Kidney (tissue), 13 donors: ENCODE measurements at regions not wholly inside any gene's neighbourhood (a gene's known extent, or its start where the extent isn't known, plus 50 kb on each side); places are given as distances from the start of the nearest gene placed in this dataset.

ENCODE experiments used
- DNase-seq, 5 donors: peaks; one replicate each; pipeline ENCODE4 v3.0.0-alpha.2; 2013 to 2020
- FAIRE-seq: peaks from 2 replicates; lab custom pipeline; 2012; peaks lifted over from hg19 to GRCh38; lab: Jason Lieb, UNC
- H3K27ac ChIP-seq, 2 donors: one replicate each; pipeline ENCODE4 v1.7.0; 2013; ENCODE audit warnings: low read depth in 2 of 2, low read length in 2 of 2, inconsistent platforms in 1 of 2
- H3K27me3 ChIP-seq: one replicate; pipeline ENCODE4 v1.7.1; 2013; ENCODE audit warnings: low read length, inconsistent platforms; ENCODE audit not compliant: control insufficient read depth, insufficient read depth
- H3K36me3 ChIP-seq, 3 donors: one replicate each; pipeline versions ENCODE4 v1.7.0 to v1.7.1; 2013; ENCODE audit warnings: low read length in 3 of 3, control low read depth in 1 of 3, inconsistent platforms in 1 of 3; ENCODE audit not compliant: insufficient read depth in 3 of 3, control insufficient read depth in 2 of 3
- H3K4me1 ChIP-seq, 3 donors: one replicate each; pipeline versions ENCODE4 v1.7.0 to v1.7.1; 2013; ENCODE audit warnings: low read length in 3 of 3, inconsistent platforms in 1 of 3, low read depth in 1 of 3; ENCODE audit not compliant: control insufficient read depth in 2 of 3, insufficient read depth in 2 of 3
- H3K4me3 ChIP-seq, 3 donors: one replicate each; pipeline versions ENCODE4 v1.7.0 to v1.8.1; 2013; ENCODE audit warnings: low read length in 3 of 3, control low read depth in 1 of 3, inconsistent platforms in 1 of 3
- H3K9ac ChIP-seq, 3 donors: one replicate each; pipeline versions ENCODE4 v1.7.0 to v1.7.1; 2013; ENCODE audit warnings: low read length in 3 of 3, control low read depth in 1 of 3, inconsistent platforms in 1 of 3
- H3K9me3 ChIP-seq, 3 donors: one replicate each; pipeline versions ENCODE4 v1.7.0 to v1.7.1; 2013; ENCODE audit warnings: low read length in 3 of 3, control low read depth in 1 of 3, inconsistent platforms in 1 of 3; ENCODE audit not compliant: control insufficient read depth in 2 of 3, insufficient read depth in 1 of 3
- intact Hi-C: fragments of 100-400 bp; cut with DNase I; formaldehyde crosslinking; loops from one replicate; pipeline ENCODE4 v1.11.1; 2022
- TF ChIP-seq, protein P1 (sequence below): IDR thresholded peaks from 3 replicates; pipeline ENCODE4 v1.5.1; 2012; ENCODE audit warnings: mild to moderate bottlenecking, moderate library complexity, borderline replicate concordance; ENCODE audit not compliant: insufficient read depth; ENCODE audit errors: extremely low read depth
- donor health status: control.
- donor health status: control.
- donor health status: control.
- donor health status: control.
- donor health status: control.
- donor health status: DM: yes; HTN: yes; CAD: no.
- donor health status: Normal renal cell carcinoma (clear cell type).

DNA sequence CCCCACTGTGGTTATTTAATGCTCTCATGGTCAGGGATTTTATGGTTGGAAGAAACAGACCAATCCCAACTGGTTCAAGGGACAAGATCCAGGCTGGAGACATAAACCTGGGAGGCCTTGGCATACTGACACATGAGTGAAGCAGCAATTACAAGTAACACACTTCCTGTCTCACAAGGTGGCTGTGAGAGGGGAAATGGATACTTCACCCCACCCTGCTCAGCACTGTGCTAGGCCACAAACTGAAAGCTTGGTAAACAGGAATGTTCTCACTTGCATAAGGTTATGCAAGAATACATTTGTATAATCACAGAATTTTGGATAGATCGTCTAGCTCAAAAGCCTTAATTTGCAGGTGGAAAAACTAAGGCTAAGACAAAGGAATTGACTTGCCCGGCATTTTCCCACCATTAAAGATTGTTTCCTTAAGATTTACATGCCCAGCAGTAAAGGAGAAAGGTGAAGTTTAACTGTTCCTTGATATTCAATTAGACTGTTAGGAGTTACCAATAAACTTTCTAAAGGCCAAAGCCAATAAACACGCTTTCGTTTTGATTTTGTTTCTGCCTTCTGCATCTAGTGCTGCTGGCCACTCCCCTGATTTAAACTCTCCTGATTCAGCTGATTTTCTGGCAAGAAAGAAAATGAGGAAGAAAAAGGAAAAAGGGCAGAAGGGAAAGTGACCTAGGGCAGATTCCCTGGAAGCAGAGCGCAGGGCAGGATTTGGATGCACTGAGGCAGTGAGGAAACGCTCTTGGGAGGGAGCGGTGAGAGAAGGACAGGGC lies 215.6 kb upstream of the CDH5 start:
- Histone ChIP-seq H3K4me1 (peaks cover 3 to 9% (median 6%) of the 10 kb centered on the region in 3 donors), H3K4me3 (no peak overlapping the region), H3K27ac (no peak overlapping the region), H3K9me3 (no peaks in the 10 kb centered on the region), H3K9ac (no peak overlapping the region), H3K36me3 (no peaks in the 10 kb centered on the region), H3K27me3 (no peaks in the 10 kb centered on the region)
- peak in 2 of 5 donors; percentile 25 to 54 for DNase-seq
- intact Hi-C loops = no loop called here
- TF ChIP-seq, protein P1, sequence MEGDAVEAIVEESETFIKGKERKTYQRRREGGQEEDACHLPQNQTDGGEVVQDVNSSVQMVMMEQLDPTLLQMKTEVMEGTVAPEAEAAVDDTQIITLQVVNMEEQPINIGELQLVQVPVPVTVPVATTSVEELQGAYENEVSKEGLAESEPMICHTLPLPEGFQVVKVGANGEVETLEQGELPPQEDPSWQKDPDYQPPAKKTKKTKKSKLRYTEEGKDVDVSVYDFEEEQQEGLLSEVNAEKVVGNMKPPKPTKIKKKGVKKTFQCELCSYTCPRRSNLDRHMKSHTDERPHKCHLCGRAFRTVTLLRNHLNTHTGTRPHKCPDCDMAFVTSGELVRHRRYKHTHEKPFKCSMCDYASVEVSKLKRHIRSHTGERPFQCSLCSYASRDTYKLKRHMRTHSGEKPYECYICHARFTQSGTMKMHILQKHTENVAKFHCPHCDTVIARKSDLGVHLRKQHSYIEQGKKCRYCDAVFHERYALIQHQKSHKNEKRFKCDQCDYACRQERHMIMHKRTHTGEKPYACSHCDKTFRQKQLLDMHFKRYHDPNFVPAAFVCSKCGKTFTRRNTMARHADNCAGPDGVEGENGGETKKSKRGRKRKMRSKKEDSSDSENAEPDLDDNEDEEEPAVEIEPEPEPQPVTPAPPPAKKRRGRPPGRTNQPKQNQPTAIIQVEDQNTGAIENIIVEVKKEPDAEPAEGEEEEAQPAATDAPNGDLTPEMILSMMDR = no peak
- FAIRE-seq = no peak

DNA sequence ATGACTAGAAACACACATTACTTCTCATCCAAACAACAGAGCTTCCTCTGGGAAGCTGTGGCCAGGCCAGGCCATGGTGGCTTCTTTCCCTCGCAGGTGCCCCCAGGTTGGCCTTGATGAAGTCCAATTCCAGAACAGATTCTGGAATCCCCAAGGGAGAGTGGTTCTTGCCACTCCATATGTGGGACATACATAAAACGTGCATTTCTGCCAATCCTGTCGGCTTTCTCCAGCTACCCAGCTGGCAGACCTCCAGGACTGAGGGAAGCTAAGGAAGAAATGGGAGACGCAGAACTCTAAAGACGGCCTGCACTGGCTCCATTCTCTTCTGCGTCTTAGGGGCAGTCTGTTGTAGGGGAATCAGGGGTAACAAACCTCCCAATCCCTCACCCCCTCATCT lies 219.2 kb upstream of the CDH5 start:
- DNase-seq (no peak), FAIRE-seq (no peak)
- no peak overlapping the region for H3K9ac ChIP-seq
- TF ChIP-seq, protein P1 = no peak
- H3K27ac ChIP-seq = no peak overlapping the region
- intact Hi-C loops = no loop called here
- no peaks in the 10 kb centered on the region for H3K27me3 ChIP-seq
- H3K9me3 ChIP-seq = no peaks in the 10 kb centered on the region
- H3K4me3 ChIP-seq = no peak overlapping the region
- peaks cover 3 to 6% (median 5%) of the 10 kb centered on the region in 3 donors for H3K4me1 ChIP-seq
- H3K36me3 ChIP-seq = no peaks in the 10 kb centered on the region

DNA sequence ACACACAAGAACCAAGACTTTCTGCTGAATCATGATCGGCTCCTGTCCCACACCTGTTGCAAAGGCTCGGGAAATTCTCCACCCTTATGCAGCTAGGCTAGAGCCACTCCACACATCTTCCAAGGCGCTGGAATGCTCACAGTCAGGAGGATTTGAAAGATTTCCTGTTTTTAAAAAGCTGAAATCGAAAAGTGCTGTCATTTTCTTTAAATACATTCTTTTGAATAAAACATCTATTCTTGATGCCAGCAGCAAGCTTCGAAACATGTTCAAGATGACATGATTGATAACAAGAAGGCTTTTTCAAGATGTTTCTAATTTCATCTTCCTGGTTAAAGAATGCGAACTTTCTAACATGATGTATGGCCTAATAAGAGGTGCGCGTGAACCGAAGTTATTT lies 219.7 kb upstream of the CDH5 start:
- no peak overlapping the region for H3K27ac ChIP-seq
- TF ChIP-seq, protein P1 = no peak
- no peak overlapping the region for H3K9ac ChIP-seq
- intact Hi-C loops = no loop called here
- DNase-seq = no peak
- no peak overlapping the region for H3K4me3 ChIP-seq
- H3K4me1 ChIP-seq = peaks cover 3 to 6% (median 5%) of the 10 kb centered on the region in 3 donors
- H3K27me3 ChIP-seq = no peaks in the 10 kb centered on the region
- H3K36me3 ChIP-seq = no peaks in the 10 kb centered on the region
- FAIRE-seq = no peak
- no peaks in the 10 kb centered on the region for H3K9me3 ChIP-seq

DNA sequence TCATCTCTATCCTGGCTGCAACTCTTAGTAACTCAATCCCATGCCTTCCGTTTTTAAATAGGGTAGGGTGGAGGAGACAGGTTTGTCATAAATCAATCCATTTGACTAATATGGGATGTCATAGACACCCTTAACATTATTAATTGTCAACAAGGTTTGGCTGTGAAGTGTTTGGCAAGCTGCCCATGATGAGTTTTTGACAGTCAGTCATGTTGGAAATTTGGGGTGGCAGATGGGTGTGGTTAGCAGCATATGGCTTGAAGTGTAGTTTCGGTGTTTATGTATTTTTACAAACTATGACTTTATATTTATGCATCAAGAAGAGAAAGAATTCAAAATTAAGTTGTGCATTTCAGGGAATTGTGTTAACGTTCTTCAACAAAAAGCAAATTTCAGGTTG lies 221.8 kb upstream of the CDH5 start:
- Histone ChIP-seq H3K4me3 (no peak overlapping the region), H3K27ac (no peak overlapping the region), H3K4me1 (no peaks in the 10 kb centered on the region), H3K27me3 (no peaks in the 10 kb centered on the region), H3K9ac (no peak overlapping the region), H3K36me3 (no peaks in the 10 kb centered on the region), H3K9me3 (no peaks in the 10 kb centered on the region)
- intact Hi-C loops = no loop called here
- FAIRE-seq = no peak
- TF ChIP-seq, protein P1 = no peak
- no peak for DNase-seq
